Neuronal stem cell (in vitro differentiated cells): ENCODE measurements at regions not wholly inside any gene's neighbourhood (a gene's known extent, or its start where the extent isn't known, plus 50 kb on each side); places are given as distances from the start of the nearest gene placed in this dataset.

Experiments
- DNase-seq: peaks from one replicate; pipeline ENCODE4 v3.0.0-alpha.2; 2013; ENCODE audit warnings: low spot score
- H2AFZ ChIP-seq: one replicate; pipeline ENCODE4 v1.6.1; 2013; ENCODE audit warnings: mild to moderate bottlenecking, low read length, inconsistent platforms
- H2AK5ac ChIP-seq: 2 replicates; pipeline ENCODE4 v1.6.1; 2013; ENCODE audit warnings: low read depth, mild to moderate bottlenecking, inconsistent platforms, low read length, moderate library complexity, mixed read lengths
- H2BK120ac ChIP-seq: 2 replicates; pipeline ENCODE4 v1.6.1; 2013; ENCODE audit warnings: low read depth, mild to moderate bottlenecking, inconsistent platforms, low read length, moderate library complexity, mixed read lengths
- H2BK12ac ChIP-seq: one replicate; pipeline ENCODE4 v1.6.1; 2013; ENCODE audit warnings: low read length, inconsistent platforms
- H2BK15ac ChIP-seq: 2 replicates; pipeline ENCODE4 v1.6.1; 2013; ENCODE audit warnings: mild to moderate bottlenecking, low read length, inconsistent platforms, mixed read lengths
- H2BK5ac ChIP-seq: one replicate; pipeline ENCODE4 v1.6.1; 2013; ENCODE audit warnings: inconsistent platforms, mild to moderate bottlenecking, low read length, moderate library complexity
- H3K14ac ChIP-seq: one replicate; pipeline ENCODE4 v1.6.1; 2013; ENCODE audit warnings: low read length, inconsistent platforms
- H3K18ac ChIP-seq: 2 replicates; pipeline ENCODE4 v1.6.1; 2013; ENCODE audit warnings: low read length, inconsistent platforms
- H3K23ac ChIP-seq: 2 replicates; pipeline ENCODE4 v1.6.1; 2013; ENCODE audit warnings: low read depth, mild to moderate bottlenecking, mixed read lengths, low read length, inconsistent platforms; ENCODE audit not compliant: poor library complexity
- H3K27ac ChIP-seq: replicated peaks from 3 replicates; pipeline ENCODE4 v1.5.1; 2013; ENCODE audit warnings: low read length, inconsistent platforms
- H3K27me3 ChIP-seq, 3 experiments: 2 replicates each; pipeline ENCODE4 v1.6.1; 2013; ENCODE audit warnings: low read length in 3 of 3, mild to moderate bottlenecking in 2 of 3, inconsistent platforms in 1 of 3, low read depth in 1 of 3, mixed read lengths in 1 of 3, moderate library complexity in 1 of 3; ENCODE audit not compliant: control insufficient read depth in 3 of 3, insufficient read depth in 3 of 3
- H3K36me3 ChIP-seq, 2 donors: replicated peaks in 1 of 2; 2 replicates each; pipeline ENCODE4 v1.6.1; 2013; ENCODE audit warnings: low read length in 2 of 2; ENCODE audit not compliant: control insufficient read depth in 2 of 2, insufficient read depth in 2 of 2
- H3K4ac ChIP-seq: 2 replicates; pipeline ENCODE4 v1.6.1; 2013; ENCODE audit warnings: inconsistent platforms, mild to moderate bottlenecking, low read length, moderate library complexity
- H3K4me1 ChIP-seq, 2 donors: 1 replicate in 1 of 2; 2 replicates in 1 of 2; pipeline ENCODE4 v1.6.1; 2013; ENCODE audit warnings: low read length in 2 of 2, low read depth in 1 of 2; ENCODE audit not compliant: control insufficient read depth in 2 of 2, insufficient read depth in 1 of 2
- H3K4me2 ChIP-seq: one replicate; pipeline ENCODE4 v1.6.1; 2013; ENCODE audit warnings: mild to moderate bottlenecking, low read length, inconsistent platforms; ENCODE audit not compliant: insufficient read depth, poor library complexity, severe bottlenecking
- H3K4me3 ChIP-seq, 2 donors: 2 replicates each; pipeline ENCODE4 v1.5.1; 2013; ENCODE audit warnings: low read length in 2 of 2, mild to moderate bottlenecking in 2 of 2, inconsistent platforms in 1 of 2, moderate library complexity in 1 of 2
- H3K79me1 ChIP-seq: one replicate; pipeline ENCODE4 v1.6.1; 2013; ENCODE audit warnings: low read depth, mild to moderate bottlenecking, inconsistent platforms, low read length, moderate library complexity
- H3K9ac ChIP-seq: one replicate; pipeline ENCODE4 v1.6.1; 2013; ENCODE audit warnings: mild to moderate bottlenecking, low read depth, low read length, inconsistent platforms; ENCODE audit not compliant: poor library complexity
- H3K9me3 ChIP-seq, 2 donors: replicated peaks in 1 of 2; 2 replicates each; pipeline versions ENCODE3 to v1.6.1; 2013; ENCODE audit warnings: low read length in 2 of 2, mild to moderate bottlenecking in 2 of 2, inconsistent platforms in 1 of 2, low read depth in 1 of 2, mixed read lengths in 1 of 2, moderate library complexity in 1 of 2; ENCODE audit not compliant: control insufficient read depth in 2 of 2, insufficient read depth in 1 of 2
- H4K8ac ChIP-seq: one replicate; pipeline ENCODE4 v1.6.1; 2013; ENCODE audit warnings: low read depth, mild to moderate bottlenecking, inconsistent platforms, low read length, moderate library complexity
- H4K91ac ChIP-seq: one replicate; pipeline ENCODE4 v1.6.1; 2013; ENCODE audit warnings: low read length, low read depth, mild to moderate bottlenecking, inconsistent platforms; ENCODE audit not compliant: poor library complexity
- WGBS, 2 donors: extraction: QIAGEN DNeasy Blood & Tissue Kit; methylation state at CpG; one replicate each; pipeline ENCODE4 v1.1.7; 2013; ENCODE audit warnings: missing lambda C conversion rate in 2 of 2, mixed read lengths in 1 of 2; ENCODE audit not compliant: insufficient read length in 2 of 2, insufficient replicate concordance in 1 of 2; ENCODE audit errors: extremely low coverage in 2 of 2; 5-methylcytosine and 5-hydroxymethylcytosine counted together

DNA sequence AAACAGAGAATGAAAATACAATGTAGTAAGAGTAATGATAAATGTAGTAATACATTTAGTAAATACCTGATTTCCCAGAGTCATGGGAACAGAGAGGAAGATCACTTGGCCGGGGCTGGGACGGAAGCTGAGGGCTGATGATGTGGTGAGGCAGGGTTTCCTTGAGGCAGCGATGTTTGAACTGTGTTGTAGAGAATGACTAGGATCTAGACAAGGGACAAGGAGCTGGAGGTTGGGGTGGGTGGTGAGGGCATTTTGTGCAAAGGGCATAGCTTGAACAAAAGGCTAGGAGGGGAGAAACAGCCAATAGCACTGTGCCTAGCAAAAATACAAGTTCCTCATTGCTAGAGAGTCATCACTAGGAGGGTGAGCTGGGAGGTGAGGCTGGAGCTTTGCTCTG, 64.3 kb upstream of the RAPGEF2 start:
- Histone ChIP-seq H3K4ac (no peak overlapping the region), H2BK12ac (no peak overlapping the region), H4K91ac (no peak overlapping the region), H2AFZ (no peak overlapping the region), H3K27ac (no peak overlapping the region), H3K9ac (no peak overlapping the region), H2BK15ac (no peak overlapping the region), H2BK120ac (no peak overlapping the region), H2BK5ac (no peak overlapping the region), H3K9me3 (no peaks in the 10 kb centered on the region), H3K23ac (no peak overlapping the region), H3K36me3 (no peaks in the 10 kb centered on the region), H3K18ac (no peak overlapping the region), H3K4me2 (no peak overlapping the region), H4K8ac (no peak overlapping the region), H3K79me1 (no peaks in the 10 kb centered on the region), H3K4me1 (peaks cover 5 to 8% of the 10 kb centered on the region in 2 donors), H3K4me3 (no peak overlapping the region), H3K27me3 (no peaks in the 10 kb centered on the region), H2AK5ac (no peak overlapping the region), H3K14ac (no peak overlapping the region)
- no CpG with 5 or more reads among the region's 3 CpGs for WGBS, 2 donors
- DNase-seq = no peak

DNA sequence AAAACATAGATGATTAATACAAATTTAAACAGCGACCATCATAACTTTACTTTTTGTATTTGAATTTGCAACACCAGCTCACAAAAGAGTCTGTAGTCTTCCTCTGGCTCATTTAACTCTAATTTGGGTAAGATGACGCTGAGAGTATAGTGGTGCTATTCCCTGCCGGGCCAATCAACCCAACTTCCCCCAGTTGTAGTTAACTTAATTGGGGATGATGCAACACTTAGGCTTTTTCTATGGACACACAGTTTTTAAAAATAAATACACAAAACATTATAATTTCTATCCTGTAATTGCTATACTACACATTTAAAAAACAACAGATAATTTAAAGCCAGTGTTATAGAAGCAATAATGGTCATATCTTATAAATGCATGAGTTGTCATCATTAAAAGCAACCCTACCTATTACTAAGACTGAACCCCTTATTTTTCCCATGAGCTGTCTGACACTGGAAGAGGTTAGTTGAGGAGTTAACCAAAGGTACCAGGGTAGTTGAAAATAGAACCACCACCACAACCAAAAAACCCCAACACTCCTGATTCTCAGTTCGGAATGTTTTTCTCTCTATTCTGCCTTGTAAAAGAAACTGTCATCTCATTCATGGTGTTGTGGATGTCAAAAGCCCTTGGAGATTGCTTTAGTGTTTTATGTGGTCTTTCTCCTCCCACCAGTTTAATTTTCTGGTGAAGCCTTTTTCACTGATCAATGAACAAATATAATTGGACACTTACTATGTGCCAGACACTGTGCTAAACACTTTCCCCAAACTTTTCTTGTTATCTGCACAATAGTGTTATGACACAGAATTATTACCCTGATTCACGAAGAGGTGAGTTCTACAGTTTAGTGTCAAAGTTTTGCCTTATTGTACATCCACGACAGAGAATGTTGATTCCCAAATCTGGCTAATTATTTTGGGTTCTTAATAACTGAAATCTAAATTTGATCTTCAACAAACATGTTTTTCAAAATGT, 61.5 kb upstream of the RAPGEF2 start:
- no peaks in the 10 kb centered on the region for H3K9me3 ChIP-seq
- H3K9ac ChIP-seq = no peak overlapping the region
- no peak overlapping the region for H3K27ac ChIP-seq
- H3K18ac ChIP-seq = no peak overlapping the region
- no peaks in the 10 kb centered on the region for H3K36me3 ChIP-seq
- H2BK12ac ChIP-seq = no peak overlapping the region
- no peak overlapping the region for H2AFZ ChIP-seq
- no peak overlapping the region for H4K91ac ChIP-seq
- no peak overlapping the region for H3K23ac ChIP-seq
- no peak overlapping the region for H4K8ac ChIP-seq
- no peaks in the 10 kb centered on the region for H3K79me1 ChIP-seq
- H3K4ac ChIP-seq = no peak overlapping the region
- no peak overlapping the region for H3K4me3 ChIP-seq
- H3K27me3 ChIP-seq = no peaks in the 10 kb centered on the region
- WGBS, 2 donors = no CpG with 5 or more reads among the region's 6 CpGs
- no peak overlapping the region for H3K4me2 ChIP-seq
- H3K14ac ChIP-seq = no peak overlapping the region
- peaks cover 5 to 13% of the 10 kb centered on the region in 2 donors for H3K4me1 ChIP-seq
- no peak overlapping the region for H2BK5ac ChIP-seq
- no peak for DNase-seq
- H2AK5ac ChIP-seq = no peak overlapping the region
- H2BK120ac ChIP-seq = no peak overlapping the region
- H2BK15ac ChIP-seq = no peak overlapping the region

DNA sequence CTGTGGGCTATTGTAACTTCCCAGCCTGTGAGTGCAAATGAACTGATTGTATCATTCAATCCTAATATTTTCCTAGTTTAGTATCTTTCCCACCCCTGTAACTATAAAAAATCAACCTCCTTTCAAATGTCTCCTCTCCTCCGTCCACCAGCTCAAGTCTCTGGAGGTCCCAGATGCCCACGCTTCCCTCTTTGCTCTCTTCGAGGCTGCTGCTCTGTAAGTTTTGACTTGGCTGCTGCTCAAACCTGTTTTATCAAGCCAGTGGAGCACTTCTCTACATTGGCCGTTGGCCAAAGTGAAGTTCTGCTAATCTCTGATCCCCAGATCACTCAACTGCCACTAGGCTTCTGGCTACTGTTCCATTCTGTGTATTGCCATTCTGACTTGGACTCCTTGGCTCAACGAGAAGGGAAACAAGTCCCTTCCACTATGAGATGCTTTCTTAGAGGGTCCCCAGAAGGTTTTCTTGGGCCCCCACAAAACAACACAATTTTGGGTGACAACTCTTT, 60.7 kb upstream of the RAPGEF2 start:
- no peak overlapping the region for H3K9ac ChIP-seq
- H2BK15ac ChIP-seq = no peak overlapping the region
- no peak overlapping the region for H3K4me2 ChIP-seq
- H3K36me3 ChIP-seq = no peaks in the 10 kb centered on the region
- H3K9me3 ChIP-seq = no peaks in the 10 kb centered on the region
- H4K8ac ChIP-seq = no peak overlapping the region
- no peak overlapping the region for H2AK5ac ChIP-seq
- WGBS, 2 donors = no CpG with 5 or more reads among the region's 5 CpGs
- H2BK12ac ChIP-seq = no peak overlapping the region
- H2AFZ ChIP-seq = peak overlapping the region; percentile 17
- H3K4me3 ChIP-seq = no peak overlapping the region
- H3K14ac ChIP-seq = no peak overlapping the region
- no peaks in the 10 kb centered on the region for H3K79me1 ChIP-seq
- H3K27me3 ChIP-seq = no peaks in the 10 kb centered on the region
- no peak for DNase-seq
- H3K18ac ChIP-seq = no peak overlapping the region
- no peak overlapping the region for H3K23ac ChIP-seq
- no peak overlapping the region for H3K4ac ChIP-seq
- H2BK5ac ChIP-seq = no peak overlapping the region
- H2BK120ac ChIP-seq = no peak overlapping the region
- no peak overlapping the region for H3K27ac ChIP-seq
- H4K91ac ChIP-seq = no peak overlapping the region
- peaks cover 3 to 13% of the 10 kb centered on the region in 2 donors for H3K4me1 ChIP-seq

DNA sequence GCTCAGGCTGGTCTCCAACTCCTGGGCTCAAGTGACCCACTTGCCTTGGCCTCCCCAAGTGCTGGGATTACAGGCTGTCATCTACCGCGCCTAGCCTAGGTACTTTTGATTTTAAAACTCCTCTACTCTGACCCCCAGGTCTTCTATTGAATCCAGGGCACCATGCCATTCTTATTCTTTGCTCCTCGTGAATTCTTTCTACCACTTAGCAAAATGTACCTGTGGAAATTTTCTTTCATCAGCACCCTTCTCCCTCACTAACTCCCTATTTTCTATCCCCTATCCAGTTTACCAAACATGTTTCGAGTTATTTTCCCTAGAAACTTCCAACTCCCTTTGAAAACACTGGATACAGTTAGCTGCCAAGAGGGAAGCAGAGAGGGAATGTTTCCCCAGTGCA, 60.0 kb upstream of the RAPGEF2 start:
- Histone ChIP-seq H2BK15ac (no peak overlapping the region), H3K27ac (no peak overlapping the region), H2AFZ (no peak overlapping the region), H4K91ac (no peak overlapping the region), H3K23ac (no peak overlapping the region), H2BK120ac (no peak overlapping the region), H4K8ac (no peak overlapping the region), H3K79me1 (no peaks in the 10 kb centered on the region), H3K36me3 (no peaks in the 10 kb centered on the region), H3K14ac (no peak overlapping the region), H3K27me3 (no peaks in the 10 kb centered on the region), H2AK5ac (no peak overlapping the region), H3K4ac (no peak overlapping the region), H3K18ac (no peak overlapping the region), H2BK5ac (no peak overlapping the region), H3K4me3 (no peak overlapping the region), H2BK12ac (no peak overlapping the region), H3K4me2 (no peak overlapping the region), H3K9ac (no peak overlapping the region), H3K4me1 (peaks cover 3 to 16% of the 10 kb centered on the region in 2 donors), H3K9me3 (no peaks in the 10 kb centered on the region)
- DNase-seq = no peak
- 100% methylated on average over 1 of the region's 4 CpGs; no CpG with 5 or more reads in 1 of the 2 donors for WGBS, 2 donors
